Activated T-cell treated with anti-CD3 and anti-CD28 coated beads, Interleukin-2, amount 50 U/mL, for 4 hours (primary cell): ENCODE measurements at regions not wholly inside any gene's neighbourhood (a gene's known extent, or its start where the extent isn't known, plus 50 kb on each side); places are given as distances from the start of the nearest gene placed in this dataset.
"Not testable (repeated sequence)": the region's sequence is repeated elsewhere in the genome, so short reads cannot be mapped to it uniquely, and the experiment has no call there.

Experiments used
- ATAC-seq, 2 donors: fragments of 200-7000 bp; cut with Tn5 transposase; one replicate each; pipeline ENCODE4 v1.10.0; 2021
- DNase-seq: peaks from one replicate; pipeline ENCODE4 v3.0.0-alpha.2; 2020
- H3K27me3 Mint-ChIP-seq: one replicate; pipeline ENCODE4 v1.8.0; 2021; ENCODE audit warnings: low read depth, mixed read lengths
- H3K36me3 Mint-ChIP-seq: one replicate; pipeline ENCODE4 v1.8.0; 2022; ENCODE audit warnings: mixed read lengths; ENCODE audit not compliant: insufficient read depth
- H3K4me1 Mint-ChIP-seq: one replicate; pipeline ENCODE4 v1.8.0; 2021; ENCODE audit warnings: low read depth, mixed read lengths
- H3K4me3 Mint-ChIP-seq: one replicate; pipeline ENCODE4 v1.8.0; 2021; ENCODE audit warnings: mild to moderate bottlenecking, moderate library complexity, mixed read lengths
- H3K9me3 Mint-ChIP-seq: one replicate; pipeline ENCODE4 v1.8.0; 2021; ENCODE audit warnings: mixed read lengths

GRCh38 chr10:121129266-121129665, 278.1 kb downstream of the WDR11 start:
- DNase-seq (no peak), ATAC-seq (no peak)
- Mint-ChIP-seq H3K4me3 (no peak overlapping the region), H3K4me1 (no peaks in the 10 kb centered on the region), H3K36me3 (no peaks in the 10 kb centered on the region), H3K27me3 (no peaks in the 10 kb centered on the region), H3K9me3 (no peaks in the 10 kb centered on the region)

DNA sequence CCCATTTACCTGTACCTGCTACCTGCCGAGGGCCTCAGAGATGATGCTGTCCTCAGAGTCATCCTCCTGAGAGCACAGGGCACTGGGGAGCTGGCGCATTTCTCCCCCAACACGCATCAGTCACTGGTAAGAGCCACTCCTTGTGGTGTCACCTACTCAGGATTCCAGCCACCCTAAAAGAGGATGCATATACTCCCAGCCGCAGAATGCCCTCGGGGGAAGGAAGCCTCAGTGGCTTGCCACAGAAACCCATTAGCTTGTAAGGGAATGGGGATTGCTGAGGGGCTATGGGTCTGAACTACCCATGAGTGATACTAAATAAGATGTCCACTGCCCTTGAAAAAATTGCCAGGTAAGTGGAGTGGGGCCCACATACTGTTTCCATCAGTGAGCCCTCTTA, 279.2 kb downstream of the WDR11 start:
- no peaks in the 10 kb centered on the region for H3K36me3 Mint-ChIP-seq
- DNase-seq, result no peak
- no peak overlapping the region for H3K4me3 Mint-ChIP-seq
- no peaks in the 10 kb centered on the region for H3K9me3 Mint-ChIP-seq
- ATAC-seq, result no peak
- H3K4me1 Mint-ChIP-seq, result no peaks in the 10 kb centered on the region
- no peaks in the 10 kb centered on the region for H3K27me3 Mint-ChIP-seq

- Mint-ChIP-seq H3K9me3 (no peaks in the 10 kb centered on the region), H3K36me3 (no peaks in the 10 kb centered on the region), H3K4me3 (no peak overlapping the region), H3K4me1 (no peaks in the 10 kb centered on the region), H3K27me3 (no peaks in the 10 kb centered on the region)
- ATAC-seq (no peak), DNase-seq (no peak)
Observed at GRCh38 chr10:121131014-121131413, 279.9 kb downstream of the WDR11 start.

DNA sequence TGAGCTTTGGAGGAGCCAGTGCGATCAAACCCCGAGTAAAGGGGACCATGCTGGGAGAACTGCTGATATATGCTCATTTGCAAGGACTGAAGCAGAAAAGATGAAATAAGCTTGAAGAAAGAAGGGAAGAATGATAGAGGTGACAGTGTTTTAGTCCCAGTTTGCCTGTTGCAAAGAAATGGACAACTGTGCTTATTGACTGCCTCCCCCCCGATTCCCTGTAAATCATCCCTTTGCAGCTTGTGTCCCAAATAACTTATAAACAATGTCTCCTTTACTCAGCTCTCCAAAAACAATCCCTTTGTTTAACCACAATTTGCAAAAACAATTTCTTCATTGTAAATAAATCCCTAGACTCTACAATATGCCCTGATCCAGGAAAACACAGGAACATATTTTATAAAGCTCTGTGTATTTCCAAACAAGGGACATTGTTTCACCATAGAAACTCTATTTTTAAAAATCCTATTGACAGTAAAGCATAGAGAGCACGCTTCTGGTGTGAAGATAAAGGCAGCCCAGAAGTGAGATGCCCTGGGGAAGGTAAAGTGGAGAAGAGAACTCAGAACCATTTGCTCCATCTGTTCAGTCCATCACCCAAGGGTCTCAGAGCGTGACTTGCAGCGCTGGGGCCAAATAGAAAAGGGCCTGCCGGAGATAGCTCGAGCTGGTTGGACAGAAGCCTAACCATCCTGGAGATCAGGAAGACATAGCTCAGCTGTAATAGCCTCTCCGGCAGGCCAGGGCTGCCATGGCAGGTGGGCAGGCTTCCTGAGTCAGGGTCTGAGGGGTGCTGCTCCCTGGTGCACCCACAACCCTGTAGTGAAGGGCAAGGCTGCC, 280.5 kb downstream of the WDR11 start:
- no peaks in the 10 kb centered on the region for H3K9me3 Mint-ChIP-seq

GRCh38 chr10:121132273-121132672, 281.1 kb downstream of the WDR11 start:
- no peaks in the 10 kb centered on the region for H3K4me1 Mint-ChIP-seq
- no peak for ATAC-seq
- no peaks in the 10 kb centered on the region for H3K27me3 Mint-ChIP-seq
- no peaks in the 10 kb centered on the region for H3K9me3 Mint-ChIP-seq
- H3K36me3 Mint-ChIP-seq, result no peaks in the 10 kb centered on the region
- no peak for DNase-seq
- no peak overlapping the region for H3K4me3 Mint-ChIP-seq

More for the DNA sequence above, 280.5 kb downstream of the WDR11 start:
- Mint-ChIP-seq H3K36me3 (no peaks in the 10 kb centered on the region), H3K27me3 (no peaks in the 10 kb centered on the region), H3K4me1 (no peaks in the 10 kb centered on the region), H3K4me3 (no peak overlapping the region)
- ATAC-seq, result no peak
- DNase-seq, result no peak

DNA sequence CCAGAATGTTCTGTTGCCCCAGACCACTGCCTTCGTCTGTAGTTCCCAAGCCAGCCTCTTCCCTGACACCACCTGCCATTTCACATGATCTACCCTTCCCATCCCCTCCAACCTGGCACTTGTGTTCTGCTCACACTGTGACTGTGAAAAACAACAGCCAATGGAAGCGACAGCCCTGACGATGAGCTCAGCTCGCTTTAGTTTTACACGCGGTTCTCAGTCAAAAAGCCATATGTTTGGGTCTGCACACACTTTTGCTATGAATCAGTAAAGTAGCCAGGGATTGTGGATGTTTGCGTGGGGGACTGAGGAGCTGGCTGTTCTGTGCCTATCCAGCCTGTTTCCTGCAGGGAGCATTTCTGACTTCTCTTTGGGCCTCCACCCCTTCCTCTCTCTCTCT, 282.7 kb downstream of the WDR11 start:
- no peak for DNase-seq
- no peaks in the 10 kb centered on the region for H3K4me1 Mint-ChIP-seq
- no peaks in the 10 kb centered on the region for H3K36me3 Mint-ChIP-seq
- H3K4me3 Mint-ChIP-seq, result no peak overlapping the region
- H3K9me3 Mint-ChIP-seq, result no peaks in the 10 kb centered on the region
- H3K27me3 Mint-ChIP-seq, result no peaks in the 10 kb centered on the region
- no peak for ATAC-seq

DNA sequence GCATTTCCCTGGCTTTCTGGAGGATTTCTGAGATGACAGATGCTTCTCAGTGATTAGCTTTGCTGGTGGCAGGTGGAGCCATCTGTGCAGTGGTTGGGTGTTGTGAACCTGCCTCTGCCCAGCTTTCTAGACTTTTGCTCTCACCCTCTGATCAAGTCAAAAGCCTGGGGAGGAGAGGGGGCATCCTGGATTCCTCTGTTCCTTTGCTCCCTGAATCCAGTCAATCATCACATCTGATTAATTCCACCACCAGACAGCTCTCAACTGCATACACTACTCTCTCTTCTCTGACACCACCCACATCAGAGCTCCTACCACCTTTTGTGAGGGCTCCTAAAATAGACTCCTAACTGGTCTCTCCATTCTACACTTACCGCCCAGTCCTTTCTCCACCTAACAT, 283.5 kb downstream of the WDR11 start:
- Mint-ChIP-seq H3K9me3 (no peaks in the 10 kb centered on the region), H3K36me3 (no peaks in the 10 kb centered on the region), H3K4me3 (no peak overlapping the region), H3K27me3 (no peaks in the 10 kb centered on the region), H3K4me1 (no peaks in the 10 kb centered on the region)
- ATAC-seq (no peak), DNase-seq (no peak)

- no peaks in the 10 kb centered on the region for H3K27me3 Mint-ChIP-seq
- no peaks in the 10 kb centered on the region for H3K36me3 Mint-ChIP-seq
- ATAC-seq, result no peak
- no peaks in the 10 kb centered on the region for H3K9me3 Mint-ChIP-seq
- no peaks in the 10 kb centered on the region for H3K4me1 Mint-ChIP-seq
- no peak for DNase-seq
- no peak overlapping the region for H3K4me3 Mint-ChIP-seq
Observed at GRCh38 chr10:121135512-121135911, 284.4 kb downstream of the WDR11 start.

- H3K36me3 Mint-ChIP-seq, result no peaks in the 10 kb centered on the region
- no peak overlapping the region for H3K4me3 Mint-ChIP-seq
- ATAC-seq (no peak), DNase-seq (no peak)
- H3K27me3 Mint-ChIP-seq, result no peaks in the 10 kb centered on the region
- H3K9me3 Mint-ChIP-seq, result no peaks in the 10 kb centered on the region
- no peaks in the 10 kb centered on the region for H3K4me1 Mint-ChIP-seq
Observed at GRCh38 chr10:121137533-121137932, 286.4 kb downstream of the WDR11 start.

DNA sequence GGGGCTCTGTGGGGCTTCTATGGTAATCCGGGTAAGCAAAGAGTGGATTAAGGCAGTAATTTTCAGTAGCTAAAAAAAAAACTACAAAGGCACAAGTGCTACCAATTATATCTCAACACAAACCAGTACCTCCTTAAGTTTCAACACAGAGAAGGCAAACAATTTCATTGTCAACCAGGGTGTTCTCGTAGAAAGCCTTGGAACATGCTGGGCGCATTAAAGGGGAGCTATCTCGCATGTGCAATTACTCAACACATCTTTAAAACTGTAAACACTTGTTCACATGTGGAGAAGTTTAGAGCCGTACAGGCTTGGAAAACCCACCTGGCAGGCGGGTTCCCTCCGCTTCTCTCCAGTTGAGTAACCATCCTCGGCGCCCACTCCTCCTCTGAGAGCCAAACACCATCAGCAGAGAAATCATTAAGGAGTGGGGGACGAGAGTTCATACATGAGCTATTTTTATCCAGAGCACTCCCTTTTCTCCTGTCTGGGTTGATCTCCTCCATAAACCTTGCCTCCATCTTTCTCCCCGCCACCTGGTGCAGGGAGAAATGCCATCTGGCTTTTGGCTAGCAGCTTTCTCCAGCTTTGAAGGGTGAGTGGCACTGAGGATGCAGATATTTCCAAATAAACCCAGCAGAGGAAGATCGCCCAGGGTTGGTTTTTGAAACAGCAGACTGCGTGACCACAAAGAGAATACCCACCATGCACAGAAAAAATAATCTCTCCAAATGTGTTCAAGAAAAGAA, 287.1 kb downstream of the WDR11 start:
- no peaks in the 10 kb centered on the region for H3K9me3 Mint-ChIP-seq
- no peaks in the 10 kb centered on the region for H3K4me1 Mint-ChIP-seq
- H3K4me3 Mint-ChIP-seq, result no peak overlapping the region
- DNase-seq (no peak), ATAC-seq (no peak)
- H3K27me3 Mint-ChIP-seq, result no peaks in the 10 kb centered on the region
- H3K36me3 Mint-ChIP-seq, result no peaks in the 10 kb centered on the region

DNA sequence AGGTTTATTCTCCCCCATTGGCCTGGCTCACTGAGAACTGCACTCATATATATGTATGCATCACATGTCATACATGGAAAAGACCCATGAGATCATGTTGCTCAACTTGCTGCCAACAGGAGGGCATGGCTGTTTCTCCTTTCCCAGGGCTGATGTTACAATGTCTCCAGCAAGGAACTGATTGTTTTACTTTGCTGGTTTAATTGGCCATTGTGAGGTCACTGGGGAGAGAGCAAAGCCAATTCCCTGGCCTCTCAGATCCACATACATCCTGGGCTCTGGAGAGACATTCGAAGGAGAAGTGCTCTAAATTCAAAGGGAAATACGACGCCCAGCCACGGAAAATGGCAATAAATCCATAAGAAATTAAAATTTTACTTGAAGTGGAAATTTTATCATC, 287.8 kb downstream of the WDR11 start:
- Mint-ChIP-seq H3K4me3 (no peak overlapping the region), H3K27me3 (no peaks in the 10 kb centered on the region), H3K9me3 (no peaks in the 10 kb centered on the region), H3K4me1 (no peaks in the 10 kb centered on the region), H3K36me3 (no peaks in the 10 kb centered on the region)
- ATAC-seq (no peak), DNase-seq (no peak)

DNA sequence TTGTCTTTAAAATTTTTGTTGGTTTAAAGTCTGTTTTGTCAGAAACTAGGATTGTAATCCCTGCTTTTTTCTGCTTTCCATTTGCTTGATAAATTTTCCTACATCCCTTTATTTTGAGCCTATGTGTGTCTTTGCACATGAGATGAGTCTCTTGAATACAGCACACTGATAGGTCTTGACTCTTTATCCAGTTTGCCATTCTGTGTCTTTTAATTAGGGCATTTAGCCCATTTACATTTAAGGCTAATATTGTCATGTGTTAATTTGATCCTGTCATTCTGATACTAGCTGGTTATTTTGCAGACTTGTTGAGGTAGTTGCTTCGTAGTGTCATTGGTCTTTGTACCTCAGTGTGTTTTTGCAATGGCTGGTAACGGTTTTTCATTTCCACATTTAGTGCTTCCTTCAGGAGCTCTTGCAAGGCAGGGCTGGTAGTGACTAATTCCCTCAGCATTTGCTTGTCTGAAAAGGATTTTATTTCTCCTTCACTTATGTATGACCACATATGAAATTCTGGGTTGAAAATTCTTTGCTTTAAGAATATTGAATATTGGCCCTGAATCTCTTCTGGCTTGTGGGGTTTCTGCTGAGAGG, 294.7 kb downstream of the WDR11 start:
- not testable (repeated sequence) for H3K4me3 Mint-ChIP-seq, ATAC-seq, H3K4me1 Mint-ChIP-seq, H3K36me3 Mint-ChIP-seq, H3K27me3 Mint-ChIP-seq, DNase-seq
- H3K9me3 Mint-ChIP-seq, result peaks cover 27% of the 10 kb centered on the region

- Mint-ChIP-seq H3K36me3 (no peaks in the 10 kb centered on the region), H3K27me3 (peaks cover 6% of the 10 kb centered on the region), H3K4me1 (no peaks in the 10 kb centered on the region), H3K4me3 (no peak overlapping the region), H3K9me3 (peaks cover 27% of the 10 kb centered on the region)
- ATAC-seq (no peak), DNase-seq (no peak)
Observed at GRCh38 chr10:121148921-121149320, 297.8 kb downstream of the WDR11 start.

DNA sequence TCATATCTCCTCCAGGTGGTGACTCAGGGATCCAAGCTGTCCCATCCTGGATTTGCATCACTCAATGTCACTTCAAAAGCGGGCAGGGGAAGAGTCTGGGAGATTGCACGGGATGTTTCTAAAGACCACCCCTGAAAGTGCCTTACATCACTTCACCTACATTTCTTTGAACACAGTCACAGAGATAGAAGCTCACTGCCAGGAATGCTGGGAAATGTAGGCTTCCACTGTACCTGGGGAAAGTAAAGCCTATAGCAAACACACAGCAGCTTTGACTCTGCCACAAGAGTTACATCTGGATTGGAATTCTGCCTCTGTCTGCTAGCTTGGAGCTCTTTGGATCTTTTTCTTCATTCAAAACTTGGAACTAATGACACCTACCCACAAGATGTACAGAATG, 300.9 kb downstream of the WDR11 start:
- no peak for DNase-seq

DNA sequence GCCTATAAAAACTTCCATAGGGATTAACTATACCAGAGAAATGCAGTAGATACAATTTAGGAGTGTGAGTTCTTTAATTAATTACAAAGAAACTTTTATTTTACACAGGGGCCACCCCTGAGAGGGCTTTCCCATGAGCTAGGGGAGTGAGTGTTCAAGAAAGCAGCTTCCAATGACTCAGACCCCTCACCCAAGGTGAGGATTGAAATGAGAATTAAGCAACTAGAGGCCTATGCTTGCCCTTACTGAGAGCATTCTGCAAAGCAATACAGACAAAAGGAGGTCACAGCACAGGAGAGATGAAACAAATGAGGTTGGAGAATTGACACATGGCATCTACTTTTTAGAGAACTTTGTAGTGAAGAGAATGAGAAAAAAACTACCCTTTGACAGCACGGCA, 301.8 kb downstream of the WDR11 start:
- DNase-seq (no peak), ATAC-seq (no peak)
- Mint-ChIP-seq H3K9me3 (peaks cover 6% of the 10 kb centered on the region), H3K36me3 (no peaks in the 10 kb centered on the region), H3K4me1 (no peaks in the 10 kb centered on the region), H3K27me3 (peaks cover 6% of the 10 kb centered on the region), H3K4me3 (no peak overlapping the region)

More for the DNA sequence above, 300.9 kb downstream of the WDR11 start:
- Mint-ChIP-seq H3K36me3 (no peaks in the 10 kb centered on the region), H3K27me3 (peaks cover 6% of the 10 kb centered on the region), H3K9me3 (peaks cover 5% of the 10 kb centered on the region), H3K4me3 (no peak overlapping the region), H3K4me1 (no peaks in the 10 kb centered on the region)
- ATAC-seq, result no peak
